HEK293T (cell line): ENCODE measurements at regions not wholly inside any gene's neighbourhood (a gene's known extent, or its start where the extent isn't known, plus 50 kb on each side); places are given as distances from the start of the nearest gene placed in this dataset.

Source experiments
- CTCF ChIA-PET: fragments of 350-600 bp; formaldehyde crosslinking; extraction: SDS; loops from one replicate; lab custom pipeline; 2021; ENCODE audit warnings: antibody characterized with exemption, inconsistent platforms; lab: Yijun Ruan, JAX
- POLR2A ChIA-PET: fragments of 350-600 bp; formaldehyde crosslinking; extraction: SDS; loops from one replicate; lab custom pipeline; 2020; ENCODE audit warnings: antibody characterized with exemption, inconsistent platforms; lab: Yijun Ruan, JAX
- DNase-seq: peaks from one replicate; pipeline ENCODE4 v3.0.0; 2012; ENCODE audit warnings: mixed read lengths; ENCODE audit errors: extremely low spot score
- ARNT ChIP-seq: fragments of 450-650 bp; IDR thresholded peaks from 2 replicates; pipeline ENCODE4 v1.6.1; 2017; ENCODE audit warnings: mild to moderate bottlenecking
- BHLHE40 ChIP-seq: fragments of 450-650 bp; IDR thresholded peaks from 2 replicates; pipeline ENCODE4 v1.6.1; 2016; ENCODE audit warnings: mild to moderate bottlenecking, moderate library complexity, borderline replicate concordance
- CTBP1 ChIP-seq: fragments of 450-650 bp; IDR thresholded peaks from 2 replicates; pipeline ENCODE4 v1.6.1; 2016; ENCODE audit warnings: borderline replicate concordance
- ELF4 ChIP-seq: fragments of 450-650 bp; IDR thresholded peaks from 2 replicates; pipeline ENCODE4 v1.6.1; 2017; ENCODE audit warnings: antibody characterized with exemption
- FOXA1 ChIP-seq: fragments of 450-650 bp; IDR thresholded peaks from 2 replicates; pipeline ENCODE4 v1.6.1; 2016; ENCODE audit warnings: mild to moderate bottlenecking
- FOXK2 ChIP-seq: fragments of 450-650 bp; IDR thresholded peaks from 2 replicates; pipeline ENCODE4 v1.6.1; 2016; ENCODE audit warnings: mild to moderate bottlenecking
- FOXM1 ChIP-seq: fragments of 450-650 bp; IDR thresholded peaks from 2 replicates; pipeline ENCODE4 v1.6.1; 2017; ENCODE audit warnings: mild to moderate bottlenecking, borderline replicate concordance
- HDGF ChIP-seq: fragments of 450-650 bp; IDR thresholded peaks from 2 replicates; pipeline ENCODE4 v1.6.1; 2017; ENCODE audit warnings: antibody characterized with exemption, borderline replicate concordance
- L3MBTL2 ChIP-seq: fragments of 450-650 bp; conservative IDR thresholded peaks from 2 replicates; pipeline ENCODE4 v1.6.1; 2016; ENCODE audit warnings: mild to moderate bottlenecking
- LEF1 ChIP-seq: fragments of 450-650 bp; IDR thresholded peaks from 2 replicates; pipeline ENCODE4 v1.6.1; 2017; ENCODE audit warnings: mild to moderate bottlenecking, borderline replicate concordance
- NFRKB ChIP-seq: fragments of 450-650 bp; IDR thresholded peaks from 2 replicates; pipeline ENCODE4 v1.6.1; 2016; ENCODE audit warnings: mild to moderate bottlenecking, moderate library complexity
- SP1 ChIP-seq: fragments of 450-650 bp; IDR thresholded peaks from 2 replicates; pipeline ENCODE4 v1.6.1; 2017
- SUZ12 ChIP-seq: fragments of 450-650 bp; IDR thresholded peaks from 2 replicates; pipeline ENCODE4 v1.6.1; 2016; ENCODE audit warnings: mild to moderate bottlenecking
- TARDBP ChIP-seq: fragments of 450-650 bp; IDR thresholded peaks from 2 replicates; pipeline ENCODE4 v1.6.1; 2016
- ZNF384 ChIP-seq: fragments of 450-650 bp; IDR thresholded peaks from 2 replicates; pipeline ENCODE4 v1.6.1; 2016
- TF ChIP-seq, protein P1 (sequence below): fragments of 450-650 bp; IDR thresholded peaks from 2 replicates; pipeline ENCODE4 v1.6.1; 2016

DNA sequence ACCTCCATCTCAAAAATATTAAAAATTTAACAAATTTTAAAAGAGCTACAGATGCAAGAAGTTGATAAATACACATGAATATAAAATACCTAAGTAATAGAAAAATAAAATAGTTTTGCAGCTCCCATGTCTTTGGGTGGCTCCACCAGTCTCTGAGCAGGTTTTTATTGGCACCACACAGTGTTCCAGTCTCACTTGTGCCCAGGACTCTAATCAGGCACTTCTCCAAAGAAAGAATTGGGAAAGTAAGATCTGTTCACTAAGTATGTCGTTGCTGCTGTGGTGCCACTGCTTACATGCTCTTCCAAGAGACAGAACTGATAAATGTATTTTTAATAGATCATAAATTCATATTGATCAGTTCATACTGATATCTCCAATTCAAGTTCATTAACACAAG, 92.5 kb upstream of the ABI3BP start:
- TF ChIP-seq TARDBP: no peak
- TF ChIP-seq FOXA1: no peak
- TF ChIP-seq LEF1: no peak
- TF ChIP-seq ELF4: no peak
- ChIA-PET CTCF (interaction anchor here (0.6 kb wide), 1 partner anchor 377 kb away, joined by 9 read pairs; no protein-coding TSS in a partner anchor), POLR2A (no interaction called here)
- DNase-seq: no peak

- CTCF ChIA-PET: no interaction called here
- DNase-seq: no peak
- POLR2A ChIA-PET: no interaction called here
- no peak for TF ChIP-seq TARDBP
- TF ChIP-seq CTBP1: no peak
- TF ChIP-seq FOXM1: no peak
- no peak for TF ChIP-seq LEF1
- no peak for TF ChIP-seq NFRKB
- TF ChIP-seq, protein P1, sequence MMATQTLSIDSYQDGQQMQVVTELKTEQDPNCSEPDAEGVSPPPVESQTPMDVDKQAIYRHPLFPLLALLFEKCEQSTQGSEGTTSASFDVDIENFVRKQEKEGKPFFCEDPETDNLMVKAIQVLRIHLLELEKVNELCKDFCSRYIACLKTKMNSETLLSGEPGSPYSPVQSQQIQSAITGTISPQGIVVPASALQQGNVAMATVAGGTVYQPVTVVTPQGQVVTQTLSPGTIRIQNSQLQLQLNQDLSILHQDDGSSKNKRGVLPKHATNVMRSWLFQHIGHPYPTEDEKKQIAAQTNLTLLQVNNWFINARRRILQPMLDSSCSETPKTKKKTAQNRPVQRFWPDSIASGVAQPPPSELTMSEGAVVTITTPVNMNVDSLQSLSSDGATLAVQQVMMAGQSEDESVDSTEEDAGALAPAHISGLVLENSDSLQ: no peak
- no peak for TF ChIP-seq SP1
- no peak for TF ChIP-seq FOXA1
- TF ChIP-seq L3MBTL2: no peak
- no peak for TF ChIP-seq ARNT
- no peak for TF ChIP-seq SUZ12
- TF ChIP-seq ZNF384: no peak
- TF ChIP-seq FOXK2: no peak
- no peak for TF ChIP-seq ELF4
- no peak for TF ChIP-seq HDGF
- no peak for TF ChIP-seq BHLHE40
These were observed 91.2 kb upstream of the ABI3BP start for GRCh38 chr3:101084404-101084803.

DNA sequence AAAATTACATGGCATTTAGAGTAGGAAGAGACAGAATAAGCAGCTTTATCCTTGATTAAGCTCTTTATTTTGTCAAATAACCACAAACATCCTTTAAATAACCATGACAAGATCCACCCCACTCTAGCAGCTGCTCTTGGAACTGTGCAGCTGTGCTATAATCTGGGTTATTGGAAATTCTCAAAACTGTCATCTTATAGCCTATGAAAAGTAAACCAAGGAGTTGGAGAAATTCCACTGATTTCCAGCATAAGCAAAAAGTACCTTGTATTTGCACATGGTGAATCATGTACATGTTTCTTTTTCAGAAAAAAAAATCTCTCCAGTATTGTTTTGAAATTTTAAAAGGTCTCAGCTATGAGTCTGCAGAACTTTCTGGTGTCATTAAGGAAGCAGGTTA, 88.8 kb upstream of the ABI3BP start:
- CTCF ChIA-PET: interaction anchor here (0.7 kb wide), 1 partner anchor 596 kb away, joined by 3 read pairs; no protein-coding TSS in a partner anchor
- TF ChIP-seq SUZ12 (no peak), ELF4 (no peak), LEF1 (no peak), FOXK2 (no peak), ZNF384 (no peak), HDGF (no peak), ARNT (no peak), L3MBTL2 (no peak), BHLHE40 (no peak), FOXM1 (no peak), CTBP1 (no peak)
- TF ChIP-seq, protein P1: no peak
- POLR2A ChIA-PET: no interaction called here
- DNase-seq: no peak

DNA sequence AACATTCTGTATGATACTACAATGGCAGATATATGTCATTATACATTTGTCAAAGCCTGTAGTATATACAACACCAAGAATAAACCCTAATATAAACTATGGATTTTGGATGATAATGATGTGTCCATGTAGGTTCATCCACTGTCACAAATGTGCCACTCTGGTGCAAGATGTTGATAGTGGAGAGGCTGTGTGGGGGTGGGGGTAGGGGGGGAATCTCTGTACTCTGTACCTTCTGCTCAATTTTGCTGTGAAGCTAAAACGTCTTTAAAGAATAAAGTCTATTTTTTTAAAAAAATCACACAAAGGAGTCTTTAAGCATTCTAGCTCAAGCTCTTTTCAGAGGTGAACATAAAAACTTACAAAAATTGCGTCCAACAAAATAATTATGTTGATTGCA, 88.2 kb upstream of the ABI3BP start:
- ChIA-PET POLR2A (no interaction called here), CTCF (no interaction called here)
- DNase-seq: no peak
- TF ChIP-seq ZNF384: no peak
- TF ChIP-seq L3MBTL2: no peak
- no peak for TF ChIP-seq FOXA1
- no peak for TF ChIP-seq CTBP1
- TF ChIP-seq ARNT: no peak
- TF ChIP-seq ELF4: no peak
- no peak for TF ChIP-seq NFRKB
- no peak for TF ChIP-seq BHLHE40
- TF ChIP-seq SP1: no peak
- TF ChIP-seq, protein P1: no peak

DNA sequence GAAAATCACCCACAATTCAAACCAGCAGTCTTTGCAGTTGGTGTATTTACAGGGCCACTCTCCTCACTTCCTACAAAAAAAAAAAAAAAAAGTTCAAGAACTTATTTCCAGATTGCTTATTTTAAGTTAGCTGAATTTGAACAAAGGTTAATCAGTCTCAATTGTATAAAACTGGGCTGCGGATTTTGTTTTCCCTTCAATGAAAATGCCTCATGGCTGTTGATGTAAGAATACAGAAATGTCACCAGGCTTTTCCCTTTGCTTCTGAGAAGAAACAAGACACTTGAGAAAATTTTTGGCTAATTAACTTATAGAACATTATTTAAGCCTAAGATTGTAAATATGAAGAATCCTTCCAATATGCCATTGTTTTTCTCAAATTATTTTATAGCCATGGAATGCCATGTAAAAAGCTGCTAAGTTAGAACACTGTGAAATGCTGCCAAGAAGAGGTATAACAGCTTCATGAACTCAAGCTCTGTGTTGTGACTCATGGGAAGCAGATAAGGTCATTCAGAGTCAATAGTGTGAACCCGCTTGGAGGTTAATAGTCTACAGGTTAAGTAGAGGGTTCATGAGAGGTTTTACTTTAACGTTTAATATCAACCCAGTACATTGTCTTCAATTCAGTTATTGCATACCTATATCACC, 84.3 kb upstream of the ABI3BP start:
- ChIA-PET CTCF (no interaction called here), POLR2A (no interaction called here)
- TF ChIP-seq NFRKB: no peak
- no peak for DNase-seq

- TF ChIP-seq LEF1 (no peak), ARNT (no peak), CTBP1 (no peak)
- ChIA-PET CTCF (interaction anchor here (0.6 kb wide), 1 partner anchor 29 kb away, joined by 3 read pairs; no protein-coding TSS in a partner anchor), POLR2A (no interaction called here)
- DNase-seq: no peak
These were observed 81.3 kb upstream of the ABI3BP start for GRCh38 chr3:101074518-101074917.

DNA sequence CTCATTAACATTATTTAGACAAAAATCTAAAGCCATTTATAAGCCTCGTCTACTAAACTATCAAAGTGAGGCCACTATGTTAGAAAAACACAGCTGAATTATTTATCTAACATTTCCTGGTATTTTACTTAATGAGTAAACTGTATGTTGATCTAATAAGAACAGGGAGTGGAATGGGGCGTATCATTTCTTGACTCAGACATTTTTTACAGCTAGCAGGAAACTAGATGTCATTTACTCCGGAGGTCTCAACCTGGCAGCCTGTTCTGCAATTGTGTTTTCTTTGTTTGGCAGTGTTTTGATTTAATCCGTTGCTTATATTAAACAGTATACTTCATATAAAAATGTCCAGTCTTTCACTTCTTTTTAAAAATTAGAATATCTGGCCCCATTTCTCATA, 79.1 kb upstream of the ABI3BP start:
- ChIA-PET CTCF (no interaction called here), POLR2A (no interaction called here)
- DNase-seq: no peak
- no peak for TF ChIP-seq FOXM1
- no peak for TF ChIP-seq NFRKB
- TF ChIP-seq FOXK2: no peak
- TF ChIP-seq BHLHE40: no peak
- no peak for TF ChIP-seq ELF4
- TF ChIP-seq, protein P1: no peak
- TF ChIP-seq ZNF384: no peak
